ENCODE measurements at regions not wholly inside any gene's neighbourhood (a gene's known extent, or its start where the extent isn't known, plus 50 kb on each side); places are given as distances from the start of the nearest gene placed in this dataset.

GRCh38 chr2:184359379-184359778, 238.9 kb upstream of the ZNF804A start:
- FAIRE-seq (no peak), DNase-seq (ENCODE audit: low read depth) (no peak)
- Histone ChIP-seq H3K36me3 (ENCODE audit: control insufficient read depth, insufficient read depth, low read length) (no peaks in the 10 kb centered on the region), H3K4me3 (ENCODE audit: low read depth, low read length) (no peak overlapping the region), H3K27me3 (ENCODE audit: control insufficient read depth, insufficient read depth, low read length) (no peaks in the 10 kb centered on the region)
- no peak for TF ChIP-seq CTCF (IDR thresholded peaks at IDR 0.05; ENCODE audit: insufficient read depth, low read length, severe bottlenecking)

GRCh38 chr2:184363213-184363612, 235.1 kb upstream of the ZNF804A start:
- FAIRE-seq = no peak
- Histone ChIP-seq H3K27me3 (ENCODE audit: control insufficient read depth, insufficient read depth, low read length) (no peaks in the 10 kb centered on the region), H3K36me3 (ENCODE audit: control insufficient read depth, insufficient read depth, low read length) (no peaks in the 10 kb centered on the region), H3K4me3 (ENCODE audit: low read depth, low read length) (no peak overlapping the region)
- no peak for DNase-seq (ENCODE audit: low read depth)
- TF ChIP-seq CTCF (IDR thresholded peaks at IDR 0.05; ENCODE audit: insufficient read depth, low read length, severe bottlenecking) = no peak

- TF ChIP-seq CTCF (IDR thresholded peaks at IDR 0.05; ENCODE audit: insufficient read depth, low read length, severe bottlenecking) = no peak
- Histone ChIP-seq H3K36me3 (ENCODE audit: control insufficient read depth, insufficient read depth, low read length) (no peaks in the 10 kb centered on the region), H3K27me3 (ENCODE audit: control insufficient read depth, insufficient read depth, low read length) (no peaks in the 10 kb centered on the region), H3K4me3 (ENCODE audit: low read depth, low read length) (no peak overlapping the region)
- DNase-seq (ENCODE audit: low read depth) (peak; percentile 30), FAIRE-seq (no peak)
Observed at GRCh38 chr2:184367211-184367610, 231.1 kb upstream of the ZNF804A start.

GRCh38 chr2:184369307-184369706, 229.0 kb upstream of the ZNF804A start:
- Histone ChIP-seq H3K27me3 (ENCODE audit: control insufficient read depth, insufficient read depth, low read length) (no peaks in the 10 kb centered on the region), H3K36me3 (ENCODE audit: control insufficient read depth, insufficient read depth, low read length) (no peaks in the 10 kb centered on the region), H3K4me3 (ENCODE audit: low read depth, low read length) (no peak overlapping the region)
- no peak for FAIRE-seq
- TF ChIP-seq CTCF (IDR thresholded peaks at IDR 0.05; ENCODE audit: insufficient read depth, low read length, severe bottlenecking) = no peak
- DNase-seq (ENCODE audit: low read depth) = no peak

GRCh38 chr2:184370954-184371353, 227.4 kb upstream of the ZNF804A start:
- no peak for DNase-seq (ENCODE audit: low read depth)
- Histone ChIP-seq H3K27me3 (ENCODE audit: control insufficient read depth, insufficient read depth, low read length) (no peaks in the 10 kb centered on the region), H3K4me3 (ENCODE audit: low read depth, low read length) (no peak overlapping the region), H3K36me3 (ENCODE audit: control insufficient read depth, insufficient read depth, low read length) (no peaks in the 10 kb centered on the region)
- no peak for TF ChIP-seq CTCF (IDR thresholded peaks at IDR 0.05; ENCODE audit: insufficient read depth, low read length, severe bottlenecking)
- no peak for FAIRE-seq

GRCh38 chr2:184371641-184372040, 226.7 kb upstream of the ZNF804A start:
- no peak for TF ChIP-seq CTCF (IDR thresholded peaks at IDR 0.05; ENCODE audit: insufficient read depth, low read length, severe bottlenecking)
- H3K27me3 ChIP-seq (ENCODE audit: control insufficient read depth, insufficient read depth, low read length) = no peaks in the 10 kb centered on the region
- DNase-seq (ENCODE audit: low read depth) = no peak
- FAIRE-seq = no peak
- no peak overlapping the region for H3K4me3 ChIP-seq (ENCODE audit: low read depth, low read length)
- H3K36me3 ChIP-seq (ENCODE audit: control insufficient read depth, insufficient read depth, low read length) = no peaks in the 10 kb centered on the region

All from bronchial epithelial cell (primary cell).